CD4-positive, alpha-beta T cell treated with Interleukin-4 for 4 hours (primary cell): ENCODE measurements at regions not wholly inside any gene's neighbourhood (a gene's known extent, or its start where the extent isn't known, plus 50 kb on each side); places are given as distances from the start of the nearest gene placed in this dataset.
"Not testable (repeated sequence)": the region's sequence is repeated elsewhere in the genome, so short reads cannot be mapped to it uniquely, and the experiment has no call there.

ENCODE experiments used
- DNase-seq: peaks from one replicate; pipeline ENCODE4 v3.0.0-alpha.2; 2020

DNA sequence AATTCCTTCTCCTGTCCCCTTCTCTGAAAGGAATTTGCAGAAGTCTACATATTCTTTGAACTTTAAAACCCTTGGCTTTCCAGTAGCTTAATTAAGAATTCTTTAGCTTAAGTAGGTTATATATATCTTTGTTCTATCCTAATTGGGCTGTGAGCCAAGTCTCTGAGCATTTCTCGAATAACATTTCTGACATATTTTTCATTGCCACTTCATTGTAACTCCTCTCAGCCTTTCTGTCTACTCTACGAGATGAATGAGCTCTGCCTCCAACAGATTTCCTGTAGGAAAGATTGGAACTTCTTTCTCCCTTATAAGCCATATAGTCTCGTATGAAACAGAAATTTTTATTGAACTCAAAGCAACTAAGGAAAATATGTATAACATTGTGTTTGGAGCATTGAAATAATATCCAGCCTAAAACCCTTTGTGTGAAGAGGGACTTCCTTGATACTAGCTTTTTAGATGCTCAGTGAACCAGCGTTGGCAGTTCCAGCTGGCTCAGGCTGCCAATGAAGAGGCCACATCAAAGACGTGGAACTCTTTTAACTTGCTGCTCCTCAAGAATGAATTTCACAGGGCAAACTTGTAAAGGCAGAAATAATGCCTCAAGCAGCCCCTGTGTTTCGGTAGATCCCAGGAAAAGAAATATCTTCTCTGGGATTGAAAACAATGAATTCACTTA is 87.7 kb upstream of the NOX3 start:
- DNase-seq: no peak

- no peak for DNase-seq
These were observed 86.4 kb upstream of the NOX3 start for GRCh38 chr6:155542036-155542435.

DNA sequence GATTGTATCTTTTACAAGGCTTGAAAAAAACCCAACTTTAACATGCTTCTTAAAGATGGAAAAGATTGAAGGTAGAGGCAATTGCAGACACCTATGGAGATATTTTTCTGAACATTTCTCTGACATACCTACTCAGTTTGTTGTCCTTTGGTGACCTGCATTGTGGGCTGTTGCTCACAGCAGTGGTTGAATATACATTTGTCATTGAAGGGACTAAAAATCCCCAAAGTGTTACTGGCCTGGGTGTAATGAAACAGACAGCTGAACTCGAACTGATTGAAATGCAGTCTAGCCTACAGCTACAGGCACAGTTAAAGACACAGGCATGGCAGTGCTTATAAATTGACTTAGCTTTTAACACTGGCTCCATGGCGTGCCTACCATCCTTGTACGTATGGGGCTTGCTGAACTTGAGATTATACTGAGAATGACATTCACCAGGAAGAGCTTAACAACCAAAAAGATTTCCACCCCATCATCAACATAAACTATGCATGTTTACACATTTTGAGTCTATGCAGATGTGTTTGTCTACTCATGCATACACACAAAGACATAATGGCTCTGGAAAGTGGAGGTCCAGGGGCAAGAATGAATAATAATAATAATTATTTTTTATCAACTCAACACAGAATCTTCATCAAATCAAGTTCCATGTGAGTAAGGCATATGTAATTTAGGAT is 83.2 kb upstream of the NOX3 start:
- DNase-seq: no peak

- no peak for DNase-seq
These were observed 79.0 kb upstream of the NOX3 start for GRCh38 chr6:155534678-155535077.

DNA sequence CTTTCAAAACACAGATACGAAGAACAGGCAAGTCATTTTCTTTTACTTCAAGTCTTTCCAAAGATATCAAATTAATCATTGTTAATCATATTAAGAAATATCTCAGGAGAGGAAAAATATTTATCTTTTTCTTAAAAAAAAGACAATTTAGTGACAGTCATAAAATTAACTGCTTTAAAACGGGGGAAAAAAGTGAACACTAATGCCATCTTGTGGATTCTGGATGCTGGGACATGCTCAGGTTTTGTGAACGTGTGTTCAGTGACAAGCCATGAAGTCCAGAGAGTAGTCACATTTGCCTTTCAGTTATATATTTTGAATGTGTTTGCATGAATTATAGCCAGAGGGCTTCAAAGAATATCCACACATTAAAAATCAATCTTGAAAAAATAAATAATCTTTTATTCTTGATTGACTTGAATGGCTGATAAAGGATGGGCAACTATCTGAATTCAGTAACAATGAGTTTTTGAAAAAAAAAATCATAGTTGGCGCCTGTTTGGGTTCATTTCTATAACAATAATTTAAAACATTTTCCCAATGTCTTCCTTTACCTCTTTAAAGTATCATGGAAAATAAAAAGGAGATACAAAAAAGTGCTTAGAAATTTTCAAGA is 74.7 kb upstream of the NOX3 start:
- peak; percentile 11 for DNase-seq

GRCh38 chr6:155529814-155530213 is 74.2 kb upstream of the NOX3 start:
- DNase-seq: not testable (repeated sequence)

- no peak for DNase-seq
These were observed 73.4 kb upstream of the NOX3 start for GRCh38 chr6:155528982-155529453.

GRCh38 chr6:155528335-155528734 is 72.7 kb upstream of the NOX3 start:
- no peak for DNase-seq

DNA sequence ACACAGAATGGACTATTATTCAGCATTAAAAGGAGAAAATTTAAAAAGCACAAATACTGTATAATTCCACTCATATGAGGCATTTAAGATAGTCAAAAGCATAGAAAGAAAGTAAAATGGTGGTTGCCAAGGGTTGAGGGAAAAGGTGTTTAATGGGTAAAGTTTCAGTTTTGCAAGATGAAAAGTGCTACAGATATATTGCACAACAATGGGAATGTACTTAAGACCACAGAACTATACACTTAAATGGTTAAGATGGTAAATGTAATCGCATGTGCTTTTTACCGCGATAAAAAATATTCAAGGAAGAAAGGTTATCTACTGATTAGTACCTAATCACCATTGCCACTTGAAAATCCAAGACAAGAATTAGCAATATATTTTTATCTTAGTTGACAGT is 71.8 kb upstream of the NOX3 start:
- DNase-seq: no peak

GRCh38 chr6:155523821-155524651 is 68.4 kb upstream of the NOX3 start:
- no peak for DNase-seq

- DNase-seq: no peak
These were observed 66.1 kb upstream of the NOX3 start for GRCh38 chr6:155521719-155522118.

- DNase-seq: no peak
These were observed 64.4 kb upstream of the NOX3 start for GRCh38 chr6:155520078-155520477.

- DNase-seq: no peak
These were observed 63.6 kb upstream of the NOX3 start for GRCh38 chr6:155519176-155519738.

GRCh38 chr6:155517294-155517693 is 61.7 kb upstream of the NOX3 start:
- no peak for DNase-seq

DNA sequence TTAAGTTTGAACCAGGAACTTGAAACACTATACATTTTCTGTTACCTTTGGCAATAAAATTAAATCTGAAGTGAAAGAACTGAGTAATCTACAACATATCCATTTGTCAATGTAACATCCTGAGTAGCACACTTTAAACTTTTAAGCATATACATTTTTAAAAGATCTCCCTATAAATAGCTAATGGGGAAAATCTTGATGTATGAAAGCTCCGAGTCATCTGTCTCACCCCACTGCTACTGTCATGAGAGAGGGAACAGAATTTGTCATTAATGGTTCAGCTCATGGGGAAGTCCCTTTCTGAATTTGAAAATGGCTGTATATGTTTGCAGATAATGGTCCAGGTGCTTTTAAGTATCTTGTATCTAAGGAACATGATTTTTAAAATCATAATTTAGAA is 55.2 kb upstream of the NOX3 start:
- DNase-seq: no peak

DNA sequence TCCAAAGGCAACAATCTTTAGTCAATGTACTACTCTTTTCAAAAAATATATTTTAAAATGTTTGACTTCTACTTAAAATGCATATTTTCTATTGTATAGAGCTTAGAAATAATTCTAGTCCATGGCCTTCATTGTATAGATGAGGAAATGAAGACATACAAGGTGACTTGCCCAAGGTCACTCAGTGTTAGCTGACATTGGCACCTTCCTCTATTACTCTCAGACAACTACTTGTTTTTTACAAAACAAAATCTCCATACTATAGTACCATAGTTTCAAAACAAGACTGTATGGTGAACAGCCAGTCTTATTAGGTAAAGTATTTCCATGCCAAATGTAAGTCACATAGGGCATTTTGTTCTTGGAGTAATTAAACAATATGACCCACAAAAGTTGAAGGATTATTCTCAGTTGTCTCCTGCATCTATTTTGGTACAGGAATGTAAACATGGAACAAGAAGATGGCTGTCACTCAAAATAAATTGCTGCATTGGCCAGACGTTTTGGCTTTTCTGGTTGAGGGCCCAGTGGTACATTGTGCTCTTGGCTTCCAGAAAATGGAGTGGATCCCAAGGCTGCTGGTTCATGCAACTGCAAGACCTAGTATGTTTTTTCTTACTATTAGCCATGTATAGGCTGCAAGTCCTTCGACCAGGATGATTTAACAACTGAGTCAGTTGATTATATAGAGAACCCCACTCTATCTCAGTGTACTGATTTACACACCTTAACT is 54.3 kb upstream of the NOX3 start:
- no peak for DNase-seq

GRCh38 chr6:155505608-155505989 is 50.0 kb upstream of the NOX3 start:
- DNase-seq: no peak
